Osteoblast (primary cell): ENCODE measurements at regions not wholly inside any gene's neighbourhood (a gene's known extent, or its start where the extent isn't known, plus 50 kb on each side); places are given as distances from the start of the nearest gene placed in this dataset. TPM values are rescaled to one million over a fixed set of nuclear protein-coding genes. Genes with fewer than 3 reads are reported as not detected.

ENCODE experiments used
- DNase-seq: peaks from one replicate; pipeline ENCODE4 v3.0.0; 2011; ENCODE audit warnings: low spot score, mixed read lengths; ENCODE audit not compliant: insufficient read length; ENCODE audit errors: missing footprints
- H2AFZ ChIP-seq: 2 replicates; pipeline ENCODE4 v1.6.0; 2011; ENCODE audit warnings: mild to moderate bottlenecking, low read length
- H3K27ac ChIP-seq: 2 replicates; pipeline ENCODE4 v1.5.1; 2011; ENCODE audit warnings: mild to moderate bottlenecking, low read depth, low read length, moderate library complexity
- H3K27me3 ChIP-seq: 2 replicates; pipeline ENCODE4 v1.6.0; 2012; ENCODE audit warnings: mild to moderate bottlenecking, control low read depth, inconsistent platforms, low read length, moderate library complexity; ENCODE audit not compliant: insufficient read depth
- H3K36me3 ChIP-seq: 2 replicates; pipeline ENCODE4 v1.5.1; 2011; ENCODE audit warnings: mild to moderate bottlenecking, low read length, control low read depth, moderate library complexity; ENCODE audit not compliant: insufficient read depth
- H3K4me1 ChIP-seq: 2 replicates; pipeline ENCODE4 v1.5.1; 2011; ENCODE audit warnings: mild to moderate bottlenecking, low read length, control low read depth, moderate library complexity; ENCODE audit not compliant: insufficient read depth
- H3K4me2 ChIP-seq: 2 replicates; pipeline ENCODE4 v1.6.0; 2011; ENCODE audit warnings: mild to moderate bottlenecking, low read length; ENCODE audit not compliant: insufficient read depth
- H3K4me3 ChIP-seq: fragments of 200-600 bp; sonication (generic); 3 replicates; pipeline ENCODE4 v1.5.1; 2012; ENCODE audit warnings: mild to moderate bottlenecking, low read length, inconsistent platforms; ENCODE audit not compliant: insufficient read depth
- H3K79me2 ChIP-seq: 2 replicates; pipeline ENCODE4 v1.6.0; 2012; ENCODE audit warnings: mild to moderate bottlenecking, low read length, control low read depth, inconsistent platforms; ENCODE audit not compliant: insufficient read depth
- H3K9me3 ChIP-seq: 2 replicates; pipeline ENCODE4 v1.5.1; 2011; ENCODE audit warnings: low read depth, low read length, control low read depth
- H4K20me1 ChIP-seq: 2 replicates; pipeline ENCODE4 v1.6.0; 2012; ENCODE audit warnings: mild to moderate bottlenecking, low read length, control low read depth; ENCODE audit not compliant: insufficient read depth
- small RNA-seq: library from RNA; depleted of rRNA; stranded (forward); fragments of <200 nt; gene quantifications from one replicate; pipeline ENCODE3, GENCODE V24; 2012
- TF ChIP-seq, protein P1 (sequence below): IDR thresholded peaks from 2 replicates; pipeline ENCODE4 v1.5.1; 2011; ENCODE audit warnings: mild to moderate bottlenecking, low read depth, low read length, moderate library complexity; ENCODE audit errors: extremely low read depth

DNA sequence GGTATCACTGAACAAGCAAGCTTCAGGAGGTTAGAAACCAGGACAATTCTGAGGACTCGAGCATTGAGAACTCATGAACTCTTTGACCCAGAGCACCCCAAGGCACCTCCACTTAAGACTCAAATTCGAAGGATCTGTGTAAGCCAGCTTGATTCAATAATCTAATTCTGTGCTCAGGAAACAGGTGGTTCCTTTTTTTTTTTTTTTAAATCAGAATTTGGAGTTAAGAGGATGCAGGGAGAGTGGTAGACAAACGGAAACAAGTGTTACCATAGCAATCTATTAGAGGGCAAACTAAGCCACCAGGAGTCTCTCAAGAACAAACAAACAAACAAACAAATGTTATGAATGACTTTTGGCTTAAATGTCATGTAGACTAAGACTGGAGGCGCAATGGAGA lies 53.8 kb upstream of the DPH5 start:
- H4K20me1 ChIP-seq = no peaks in the 10 kb centered on the region
- H2AFZ ChIP-seq = no peak overlapping the region
- H3K27me3 ChIP-seq = no peaks in the 10 kb centered on the region
- no peak for DNase-seq
- no peak overlapping the region for H3K27ac ChIP-seq
- no peak overlapping the region for H3K4me2 ChIP-seq
- H3K4me1 ChIP-seq = no peaks in the 10 kb centered on the region
- H3K9me3 ChIP-seq = no peaks in the 10 kb centered on the region
- H3K36me3 ChIP-seq = peaks cover 10% of the 10 kb centered on the region
- TF ChIP-seq, protein P1, sequence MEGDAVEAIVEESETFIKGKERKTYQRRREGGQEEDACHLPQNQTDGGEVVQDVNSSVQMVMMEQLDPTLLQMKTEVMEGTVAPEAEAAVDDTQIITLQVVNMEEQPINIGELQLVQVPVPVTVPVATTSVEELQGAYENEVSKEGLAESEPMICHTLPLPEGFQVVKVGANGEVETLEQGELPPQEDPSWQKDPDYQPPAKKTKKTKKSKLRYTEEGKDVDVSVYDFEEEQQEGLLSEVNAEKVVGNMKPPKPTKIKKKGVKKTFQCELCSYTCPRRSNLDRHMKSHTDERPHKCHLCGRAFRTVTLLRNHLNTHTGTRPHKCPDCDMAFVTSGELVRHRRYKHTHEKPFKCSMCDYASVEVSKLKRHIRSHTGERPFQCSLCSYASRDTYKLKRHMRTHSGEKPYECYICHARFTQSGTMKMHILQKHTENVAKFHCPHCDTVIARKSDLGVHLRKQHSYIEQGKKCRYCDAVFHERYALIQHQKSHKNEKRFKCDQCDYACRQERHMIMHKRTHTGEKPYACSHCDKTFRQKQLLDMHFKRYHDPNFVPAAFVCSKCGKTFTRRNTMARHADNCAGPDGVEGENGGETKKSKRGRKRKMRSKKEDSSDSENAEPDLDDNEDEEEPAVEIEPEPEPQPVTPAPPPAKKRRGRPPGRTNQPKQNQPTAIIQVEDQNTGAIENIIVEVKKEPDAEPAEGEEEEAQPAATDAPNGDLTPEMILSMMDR = no peak
- H3K79me2 ChIP-seq = no peaks in the 10 kb centered on the region
- H3K4me3 ChIP-seq = no peak overlapping the region

DNA sequence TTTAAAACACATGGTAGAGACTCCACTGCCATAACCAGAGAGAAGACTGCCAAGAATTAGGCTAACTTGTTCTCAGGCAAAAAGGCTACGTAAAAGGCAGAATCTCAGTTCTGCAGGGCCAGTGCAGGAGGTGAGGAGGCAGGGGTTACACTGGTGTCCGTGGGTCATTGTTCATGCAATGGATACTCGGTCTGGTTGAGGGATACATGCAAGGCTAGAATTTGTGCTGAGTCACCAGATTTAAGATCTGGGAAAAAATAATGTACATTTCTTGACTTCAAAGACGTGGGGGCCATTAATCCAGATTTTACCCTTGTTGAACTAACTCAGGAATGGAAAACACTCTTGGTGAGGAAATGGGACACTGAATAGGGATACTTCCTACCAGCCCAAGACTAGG lies 52.3 kb upstream of the DPH5 start:
- Histone ChIP-seq H3K27ac (no peak overlapping the region), H3K4me3 (no peak overlapping the region), H3K36me3 (peaks cover 10% of the 10 kb centered on the region), H3K4me2 (no peak overlapping the region), H4K20me1 (no peaks in the 10 kb centered on the region), H3K9me3 (no peaks in the 10 kb centered on the region), H3K27me3 (no peaks in the 10 kb centered on the region), H3K4me1 (no peaks in the 10 kb centered on the region), H3K79me2 (no peaks in the 10 kb centered on the region), H2AFZ (no peak overlapping the region)
- TF ChIP-seq, protein P1 = no peak
- DNase-seq = no peak

DNA sequence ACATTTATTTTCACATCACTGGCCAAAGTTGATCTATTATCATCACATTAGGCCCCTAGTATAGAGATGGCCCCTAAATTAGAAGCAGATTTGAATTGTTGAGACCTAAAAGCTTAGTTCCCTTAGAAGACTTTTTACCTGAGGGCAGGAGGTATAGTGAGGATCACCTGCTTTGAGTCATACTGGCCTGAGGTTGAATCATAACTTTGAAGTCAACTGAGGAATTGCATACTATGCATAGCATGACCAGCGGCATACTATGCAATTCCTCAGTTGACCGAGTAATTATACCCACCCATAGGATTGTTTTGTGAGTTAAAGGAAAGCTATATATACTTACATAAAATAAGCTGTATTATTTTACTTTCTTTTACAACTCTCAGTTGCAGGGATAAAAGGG lies 50.3 kb upstream of the DPH5 start:
- H2AFZ ChIP-seq = no peak overlapping the region
- H3K4me3 ChIP-seq = no peak overlapping the region
- no peak overlapping the region for H3K27ac ChIP-seq
- no peak for DNase-seq
- H3K79me2 ChIP-seq = no peaks in the 10 kb centered on the region
- peaks cover 8% of the 10 kb centered on the region for H3K36me3 ChIP-seq
- no peaks in the 10 kb centered on the region for H4K20me1 ChIP-seq
- H3K27me3 ChIP-seq = no peaks in the 10 kb centered on the region
- H3K9me3 ChIP-seq = no peaks in the 10 kb centered on the region
- TF ChIP-seq, protein P1 = no peak
- no peak overlapping the region for H3K4me2 ChIP-seq
- no peaks in the 10 kb centered on the region for H3K4me1 ChIP-seq

Small RNAs in the stretch of these regions (small RNA-seq; reads per million reads assigned to genes)
- not detected for gene RF00424
